IMR-90 (cell line): ENCODE measurements at regions not wholly inside any gene's neighbourhood (a gene's known extent, or its start where the extent isn't known, plus 50 kb on each side); places are given as distances from the start of the nearest gene placed in this dataset.

Experiments used
- ATAC-seq: fragments of 200-7000 bp; cut with Tn5 transposase; 2 replicates; pipeline ENCODE4 v1.9.1; 2020; ENCODE audit warnings: low read depth, mild to moderate bottlenecking, moderate library complexity
- BruUV-seq: library from RNA; stranded (reverse); fragments of 400-500 nt; replicated peaks from 2 replicates; lab custom pipeline; 2021; lab: Mats Ljungman, UMichigan
- CTCF ChIA-PET: fragments of 300-600 bp; formaldehyde crosslinking; extraction: SDS; loops from one replicate; lab custom pipeline; 2021; ENCODE audit warnings: antibody characterized with exemption; lab: Yijun Ruan, JAX
- POLR2A ChIA-PET: fragments of 300-600 bp; sonication (Branson Sonifier 250); formaldehyde crosslinking; loops from one replicate; lab custom pipeline; 2022; ENCODE audit warnings: antibody characterized with exemption; ENCODE audit not compliant: unreplicated experiment; lab: Charles Lee
- DNase-seq: peaks from one replicate; pipeline ENCODE4 v3.0.0; 2013
- H2AFZ ChIP-seq: replicated peaks from 2 replicates; pipeline ENCODE3; 2013; ENCODE audit warnings: low read length, mild to moderate bottlenecking; ENCODE audit not compliant: poor library complexity
- H2AK5ac ChIP-seq: 2 replicates; pipeline ENCODE4 v1.6.1; 2013; ENCODE audit warnings: low read depth, low read length, inconsistent platforms
- H2AK9ac ChIP-seq: replicated peaks from 2 replicates; pipeline ENCODE3; 2013; ENCODE audit warnings: mild to moderate bottlenecking, low read depth, low read length, moderate library complexity; ENCODE audit not compliant: poor library complexity
- H2BK120ac ChIP-seq: 2 replicates; pipeline ENCODE4 v1.6.1; 2013; ENCODE audit warnings: low read depth, low read length, inconsistent platforms
- H2BK15ac ChIP-seq: 3 replicates; pipeline ENCODE4 v1.6.1; 2013; ENCODE audit warnings: low read depth, low read length, inconsistent platforms
- H2BK20ac ChIP-seq: 2 replicates; pipeline ENCODE4 v1.6.1; 2013; ENCODE audit warnings: low read depth, mild to moderate bottlenecking, inconsistent platforms, low read length, moderate library complexity
- H2BK5ac ChIP-seq: 2 replicates; pipeline ENCODE4 v1.6.1; 2013; ENCODE audit warnings: mild to moderate bottlenecking, low read depth, low read length, inconsistent platforms; ENCODE audit not compliant: poor library complexity, severe bottlenecking
- H3K14ac ChIP-seq: replicated peaks from 2 replicates; pipeline ENCODE4 v1.6.1; 2013; ENCODE audit warnings: low read depth, low read length, inconsistent platforms
- H3K18ac ChIP-seq: 2 replicates; pipeline ENCODE4 v1.6.1; 2013; ENCODE audit warnings: low read depth, low read length, control low read depth
- H3K23ac ChIP-seq: 2 replicates; pipeline ENCODE4 v1.6.1; 2013; ENCODE audit warnings: low read depth, low read length, inconsistent platforms
- H3K27ac ChIP-seq: 2 replicates; pipeline ENCODE4 v1.5.1; 2013; ENCODE audit warnings: mild to moderate bottlenecking, control low read depth, low read length; ENCODE audit not compliant: insufficient read depth
- H3K27me3 ChIP-seq: 2 replicates; pipeline ENCODE4 v1.6.1; 2013; ENCODE audit warnings: low read length; ENCODE audit not compliant: control insufficient read depth, insufficient read depth
- H3K36me3 ChIP-seq: 2 replicates; pipeline ENCODE4 v1.6.1; 2013; ENCODE audit warnings: low read length, mixed read lengths; ENCODE audit not compliant: control insufficient read depth, insufficient read depth
- H3K4ac ChIP-seq: 2 replicates; pipeline ENCODE4 v1.6.1; 2013; ENCODE audit warnings: low read depth, low read length, inconsistent platforms
- H3K4me1 ChIP-seq: 2 replicates; pipeline ENCODE4 v1.6.1; 2013; ENCODE audit warnings: low read length, mixed read lengths; ENCODE audit not compliant: control insufficient read depth, insufficient read depth
- H3K4me2 ChIP-seq: 2 replicates; pipeline ENCODE4 v1.6.1; 2013; ENCODE audit warnings: low read depth, mild to moderate bottlenecking, control low read depth, low read length, moderate library complexity
- H3K4me3 ChIP-seq: 2 replicates; pipeline ENCODE4 v1.5.1; 2013; ENCODE audit warnings: low read depth, mild to moderate bottlenecking, control low read depth, low read length, moderate library complexity; ENCODE audit not compliant: insufficient read depth
- H3K56ac ChIP-seq: 2 replicates; pipeline ENCODE4 v1.6.1; 2013; ENCODE audit warnings: low read length, inconsistent platforms; ENCODE audit not compliant: insufficient read depth; ENCODE audit errors: extremely low read depth
- H3K79me1 ChIP-seq, 2 experiments: 2 replicates each; pipeline ENCODE4 v1.6.1; 2013; ENCODE audit warnings: low read length in 2 of 2, inconsistent platforms in 1 of 2, low read depth in 1 of 2
- H3K9ac ChIP-seq: 2 replicates; pipeline ENCODE4 v1.6.1; 2013; ENCODE audit warnings: low read depth, low read length, control low read depth
- H3K9me1 ChIP-seq: 2 replicates; pipeline ENCODE4 v1.6.1; 2013; ENCODE audit warnings: low read length, inconsistent platforms; ENCODE audit not compliant: insufficient read depth
- H3K9me3 ChIP-seq: 2 replicates; pipeline ENCODE4 v1.6.1; 2013; ENCODE audit warnings: low read length; ENCODE audit not compliant: control insufficient read depth, insufficient read depth
- H4K20me1 ChIP-seq: 2 replicates; pipeline ENCODE4 v1.6.1; 2013; ENCODE audit warnings: low read length, inconsistent platforms; ENCODE audit not compliant: insufficient read depth
- H4K5ac ChIP-seq: 2 replicates; pipeline ENCODE4 v1.6.1; 2013; ENCODE audit warnings: mild to moderate bottlenecking, low read depth, low read length, control low read depth
- H4K8ac ChIP-seq, 2 experiments: 2 replicates each; pipeline ENCODE4 v1.6.1; 2013; ENCODE audit warnings: low read depth in 2 of 2, low read length in 2 of 2, control low read depth in 1 of 2, inconsistent platforms in 1 of 2
- H4K91ac ChIP-seq: 2 replicates; pipeline ENCODE4 v1.6.1; 2013; ENCODE audit warnings: low read depth, low read length, inconsistent platforms; ENCODE audit not compliant: insufficient read depth
- BHLHE40 ChIP-seq: fragments of 150-350 bp; IDR thresholded peaks from 2 replicates; pipeline ENCODE4 v1.6.1; 2016; ENCODE audit warnings: mild to moderate bottlenecking, low read depth, low read length
- CEBPB ChIP-seq: IDR thresholded peaks from 2 replicates; pipeline ENCODE4 v1.6.1; 2012; ENCODE audit warnings: low read depth, low read length, improper control_type of control experiment
- CHD1 ChIP-seq: IDR thresholded peaks from 2 replicates; pipeline ENCODE4 v1.6.1; 2012; ENCODE audit warnings: low read depth, low read length, improper control_type of control experiment
- FOS ChIP-seq: fragments of 150-350 bp; IDR thresholded peaks from 2 replicates; pipeline ENCODE4 v1.6.1; 2016; ENCODE audit warnings: low read depth, low read length
- MAFK ChIP-seq: IDR thresholded peaks from 2 replicates; pipeline ENCODE4 v1.6.1; 2012; ENCODE audit warnings: low read depth, low read length, improper control_type of control experiment
- MAZ ChIP-seq: IDR thresholded peaks from 2 replicates; pipeline ENCODE4 v1.6.1; 2012; ENCODE audit warnings: low read depth, mild to moderate bottlenecking, low read length, improper control_type of control experiment, moderate library complexity, borderline replicate concordance
- MXI1 ChIP-seq: IDR thresholded peaks from 2 replicates; pipeline ENCODE4 v1.6.1; 2012; ENCODE audit warnings: low read depth, mild to moderate bottlenecking, low read length, moderate library complexity, borderline replicate concordance
- NFE2L2 ChIP-seq: fragments of 150-350 bp; IDR thresholded peaks from 2 replicates; pipeline ENCODE4 v1.6.1; 2016; ENCODE audit warnings: low read depth, mild to moderate bottlenecking, low read length
- POLR2A ChIP-seq: IDR thresholded peaks from 2 replicates; pipeline ENCODE4 v1.6.1; 2012; ENCODE audit warnings: mild to moderate bottlenecking, low read depth, low read length
- RAD21 ChIP-seq: IDR thresholded peaks from 2 replicates; pipeline ENCODE4 v1.6.1; 2012; ENCODE audit warnings: low read length, improper control_type of control experiment
- SMC3 ChIP-seq: fragments of 150-350 bp; IDR thresholded peaks from 2 replicates; pipeline ENCODE4 v1.6.1; 2016; ENCODE audit warnings: low read depth, mild to moderate bottlenecking, antibody characterized with exemption, low read length, moderate library complexity
- WGBS, 2 experiments: methylation state at CpG; one replicate each; pipeline versions ENCODE4 v1.1.5 to v1.1.7; 2013; ENCODE audit warnings: missing lambda C conversion rate in 2 of 2; ENCODE audit not compliant: insufficient read length in 1 of 2; ENCODE audit errors: extremely low coverage in 2 of 2; 5-methylcytosine and 5-hydroxymethylcytosine counted together
- dilution Hi-C: fragments of 300-500 bp; cut with HindIII; formaldehyde crosslinking; loops from one replicate; pipeline ENCODE4 v1.14.3; 2018; ENCODE audit warnings: low sequenced_read_pairs; ENCODE audit not compliant: unreplicated experiment
- in situ Hi-C: fragments of 300-500 bp; cut with MboI; formaldehyde crosslinking; loops from 3 replicates; pipeline ENCODE4 v1.14.3; 2019; ENCODE audit warnings: low sequenced_read_pairs, inconsistent platforms, mixed read lengths
- intact Hi-C: fragments of 100-400 bp; cut with micrococcal nuclease; formaldehyde crosslinking; loops from 2 replicates; pipeline ENCODE4 v1.10.0; 2022
- TF ChIP-seq, protein P1 (sequence below): fragments of 150-350 bp; IDR thresholded peaks from 2 replicates; pipeline ENCODE4 v1.6.1; 2016; ENCODE audit warnings: low read depth, mild to moderate bottlenecking, low read length, moderate library complexity, borderline replicate concordance

- 60% methylated on average over 1 of the region's 3 CpGs; no CpG with 5 or more reads in 1 of the 2 experiments for WGBS, 2 experiments
- Histone ChIP-seq H2BK20ac (no peak overlapping the region), H4K20me1 (no peaks in the 10 kb centered on the region), H3K27me3 (peaks cover 21% of the 10 kb centered on the region), H3K18ac (no peak overlapping the region), H3K9ac (no peak overlapping the region), H3K27ac (no peak overlapping the region), H2AK5ac (no peak overlapping the region), H3K56ac (no peak overlapping the region), H3K36me3 (no peaks in the 10 kb centered on the region), H4K8ac (no peak overlapping the region), H2AK9ac (no peak overlapping the region), H3K4me3 (no peak overlapping the region), H2AFZ (no peak overlapping the region), H4K5ac (no peak overlapping the region), H2BK15ac (no peak overlapping the region), H3K14ac (no peak overlapping the region), H3K4ac (no peak overlapping the region), H3K4me1 (no peaks in the 10 kb centered on the region), H3K79me1 (no peaks in the 10 kb centered on the region), H4K91ac (no peak overlapping the region), H3K23ac (no peak overlapping the region), H2BK5ac (no peak overlapping the region), H3K9me1 (no peaks in the 10 kb centered on the region), H3K4me2 (no peak overlapping the region), H2BK120ac (no peak overlapping the region), H3K9me3 (no peaks in the 10 kb centered on the region)
- ChIA-PET CTCF (no interaction called here), POLR2A (no interaction called here)
- TF ChIP-seq MAFK: no peak
- no peak for TF ChIP-seq MXI1
- TF ChIP-seq FOS: no peak
- TF ChIP-seq, protein P1, sequence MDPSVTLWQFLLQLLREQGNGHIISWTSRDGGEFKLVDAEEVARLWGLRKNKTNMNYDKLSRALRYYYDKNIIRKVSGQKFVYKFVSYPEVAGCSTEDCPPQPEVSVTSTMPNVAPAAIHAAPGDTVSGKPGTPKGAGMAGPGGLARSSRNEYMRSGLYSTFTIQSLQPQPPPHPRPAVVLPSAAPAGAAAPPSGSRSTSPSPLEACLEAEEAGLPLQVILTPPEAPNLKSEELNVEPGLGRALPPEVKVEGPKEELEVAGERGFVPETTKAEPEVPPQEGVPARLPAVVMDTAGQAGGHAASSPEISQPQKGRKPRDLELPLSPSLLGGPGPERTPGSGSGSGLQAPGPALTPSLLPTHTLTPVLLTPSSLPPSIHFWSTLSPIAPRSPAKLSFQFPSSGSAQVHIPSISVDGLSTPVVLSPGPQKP: no peak
- no peak for TF ChIP-seq RAD21
- TF ChIP-seq POLR2A: no peak
- no peak for TF ChIP-seq CHD1
- no peak for TF ChIP-seq NFE2L2
- TF ChIP-seq MAZ: no peak
- TF ChIP-seq CEBPB: no peak
- TF ChIP-seq SMC3: no peak
- TF ChIP-seq BHLHE40: no peak
- ATAC-seq (no peak), DNase-seq (no peak)
- dilution Hi-C loops: no loop called here
- in situ Hi-C loops: no loop called here
- no TSS peak for BruUV-seq
- intact Hi-C loops: no loop called here
Measured at GRCh38 chr15:31500766-31501449, 174.3 kb downstream of the KLF13 start.
